GM19238 (cell line): ENCODE measurements at regions not wholly inside any gene's neighbourhood (a gene's known extent, or its start where the extent isn't known, plus 50 kb on each side); places are given as distances from the start of the nearest gene placed in this dataset.
"Not testable (repeated sequence)": the region's sequence is repeated elsewhere in the genome, so short reads cannot be mapped to it uniquely, and the experiment has no call there.

ENCODE experiments used
- DNase-seq: peaks from one replicate; pipeline ENCODE4 v3.0.0; 2011; ENCODE audit warnings: low spot score; ENCODE audit not compliant: insufficient read length

- DNase-seq: no peak
Measured at GRCh38 chr9:38255599-38255998, 136.9 kb upstream of the ALDH1B1 start.

- no peak for DNase-seq
Measured at GRCh38 chr9:38254756-38255155, 137.7 kb upstream of the ALDH1B1 start.

- DNase-seq: no peak
Measured at GRCh38 chr9:38254151-38254550, 138.4 kb upstream of the ALDH1B1 start.

DNA sequence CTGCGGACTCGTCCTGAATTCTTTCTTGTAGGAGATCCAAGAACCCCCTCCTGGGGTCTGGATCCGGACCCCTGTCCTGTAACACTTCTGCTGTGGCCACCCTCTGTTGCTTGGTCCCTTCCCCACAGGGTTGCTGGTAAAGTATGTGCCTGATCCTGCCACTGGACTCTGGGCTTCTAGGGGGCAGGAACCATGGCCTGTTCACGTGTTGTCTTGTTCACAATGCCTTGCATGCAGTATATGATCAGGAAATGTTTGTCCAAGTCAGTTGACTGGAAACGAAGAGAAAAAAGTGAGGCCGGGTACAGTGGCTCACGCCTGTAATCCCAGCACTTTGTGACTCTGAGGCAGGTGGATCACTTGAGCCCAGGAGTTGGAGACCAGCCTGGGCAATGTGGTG, 139.3 kb upstream of the ALDH1B1 start:
- DNase-seq: no peak

- DNase-seq: no peak
Measured at GRCh38 chr9:38251036-38251860, 141.3 kb upstream of the ALDH1B1 start.

DNA sequence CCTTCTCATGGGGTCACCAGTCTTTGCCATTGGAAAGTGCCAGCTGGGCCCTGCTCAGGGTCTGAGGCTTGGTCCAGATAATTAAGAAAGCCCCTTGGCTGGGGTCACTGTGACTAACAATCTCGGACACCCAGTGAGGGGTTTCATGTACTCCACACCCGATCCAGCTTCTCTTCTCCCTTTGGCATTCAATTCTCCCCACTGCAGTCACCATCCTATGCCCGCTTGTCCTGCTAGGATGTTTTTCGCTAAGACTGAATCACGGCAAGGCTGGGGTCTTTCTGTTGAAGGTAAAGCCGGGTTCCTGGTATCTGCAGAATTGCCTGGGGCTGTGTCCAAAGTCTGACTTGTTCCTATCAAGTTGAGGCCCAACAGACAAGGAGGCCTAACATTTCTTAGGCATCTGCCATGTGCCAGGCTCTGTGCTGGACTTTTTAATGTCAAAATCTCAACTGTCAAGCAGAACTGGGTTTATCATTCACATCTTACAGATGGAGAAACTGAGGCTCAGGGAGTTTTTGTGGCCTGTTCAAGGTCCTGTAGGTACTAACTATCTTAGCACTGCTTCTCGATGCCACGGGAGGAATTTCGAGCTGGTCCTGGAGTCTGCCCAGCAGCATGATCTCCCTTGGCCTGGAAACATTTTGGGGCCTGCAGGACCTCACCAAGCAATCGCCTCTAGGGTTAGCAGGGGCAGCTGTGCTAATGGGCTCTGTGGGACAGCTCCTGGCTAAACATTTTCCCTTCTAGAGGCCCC, 142.0 kb upstream of the ALDH1B1 start:
- DNase-seq: no peak

GRCh38 chr9:38249587-38250210, 142.8 kb upstream of the ALDH1B1 start:
- DNase-seq: no peak

- no peak for DNase-seq
Measured at GRCh38 chr9:38249049-38249448, 143.5 kb upstream of the ALDH1B1 start.

DNA sequence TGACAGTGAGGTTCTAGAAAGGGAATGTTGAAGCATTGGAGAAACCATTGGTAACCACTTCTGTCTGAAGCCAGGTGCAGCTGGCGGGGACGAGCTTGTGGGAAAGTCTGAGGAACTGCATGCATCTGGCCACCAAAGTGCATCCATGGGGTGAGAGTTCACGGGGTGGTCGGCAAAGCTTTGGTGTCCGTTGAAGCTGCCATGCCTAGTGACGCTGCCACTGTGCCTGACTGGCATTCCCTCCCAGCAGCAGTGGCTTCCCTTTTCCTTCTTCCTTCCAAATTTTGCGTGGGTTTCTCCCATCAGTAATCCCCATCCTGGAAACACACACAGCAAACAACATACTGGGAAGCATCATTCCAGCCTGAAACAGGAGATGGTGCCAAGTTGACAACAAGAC, 145.7 kb upstream of the ALDH1B1 start:
- DNase-seq: no peak

DNA sequence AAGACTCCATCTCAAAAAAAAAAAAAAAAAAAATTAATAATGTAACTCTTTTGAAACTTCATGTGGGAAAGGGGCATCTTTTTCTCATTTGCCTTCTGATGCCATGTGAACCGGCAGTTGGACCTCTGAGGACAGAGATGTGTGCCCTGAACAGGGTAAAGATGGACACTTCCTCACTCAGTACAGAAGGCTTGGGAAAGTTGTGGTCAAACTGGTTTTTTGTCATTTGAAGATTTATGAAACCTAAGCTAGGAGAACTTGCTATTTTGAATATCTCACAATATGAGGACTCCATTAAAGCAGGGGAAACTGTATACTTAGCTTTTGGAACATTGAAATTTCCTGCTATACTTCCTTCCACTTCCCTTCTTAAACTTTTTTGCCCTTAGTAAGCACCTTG, 147.5 kb upstream of the ALDH1B1 start:
- DNase-seq: no peak

DNA sequence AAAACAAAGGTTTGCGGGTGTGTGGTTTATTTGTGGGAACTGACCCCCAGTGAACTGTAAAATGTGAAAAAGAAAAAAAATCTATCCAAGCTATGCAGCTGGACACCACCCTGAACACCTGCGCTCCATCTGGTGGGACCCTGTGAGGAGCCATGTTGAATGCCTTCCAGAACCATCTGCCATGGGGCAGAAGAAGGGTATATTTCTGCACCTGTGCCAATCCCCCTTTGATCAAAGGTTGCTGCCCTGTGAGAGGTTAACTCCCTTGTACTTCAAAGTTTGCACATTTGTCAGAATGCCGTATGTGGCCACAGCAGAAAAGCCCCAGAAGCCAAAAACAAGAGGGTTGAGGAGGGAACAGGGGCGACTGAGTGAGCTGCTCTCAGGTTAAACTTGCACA, 148.5 kb upstream of the ALDH1B1 start:
- no peak for DNase-seq

GRCh38 chr9:38242151-38242550, 150.4 kb upstream of the ALDH1B1 start:
- not testable (repeated sequence) for DNase-seq

GRCh38 chr9:38240051-38240450, 152.5 kb upstream of the ALDH1B1 start:
- no peak for DNase-seq

GRCh38 chr9:38235244-38235643, 157.3 kb upstream of the ALDH1B1 start:
- no peak for DNase-seq

- no peak for DNase-seq
Measured at GRCh38 chr9:38234479-38235170, 157.9 kb upstream of the ALDH1B1 start.

GRCh38 chr9:38233796-38234355, 158.6 kb upstream of the ALDH1B1 start:
- DNase-seq: no peak

DNA sequence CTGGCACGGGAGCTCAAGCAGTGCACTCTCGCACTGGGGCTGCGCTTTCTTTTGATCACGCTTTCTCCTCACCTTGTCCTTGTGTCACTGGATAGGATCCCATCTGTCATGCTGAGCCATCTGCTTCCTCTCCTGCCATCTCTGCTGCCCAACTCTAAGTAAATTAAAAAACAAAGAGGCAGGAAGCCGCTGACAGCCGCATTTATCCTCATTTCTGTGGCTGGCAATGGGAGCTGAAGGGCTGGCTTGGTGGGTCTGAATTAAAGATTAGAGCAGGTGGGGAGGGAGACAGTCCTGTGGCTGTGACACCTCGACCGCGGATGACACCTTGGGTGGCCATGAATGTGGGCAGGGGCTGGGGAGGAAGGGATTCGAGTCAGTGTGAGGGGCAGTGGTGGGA, 159.2 kb upstream of the ALDH1B1 start:
- no peak for DNase-seq

DNA sequence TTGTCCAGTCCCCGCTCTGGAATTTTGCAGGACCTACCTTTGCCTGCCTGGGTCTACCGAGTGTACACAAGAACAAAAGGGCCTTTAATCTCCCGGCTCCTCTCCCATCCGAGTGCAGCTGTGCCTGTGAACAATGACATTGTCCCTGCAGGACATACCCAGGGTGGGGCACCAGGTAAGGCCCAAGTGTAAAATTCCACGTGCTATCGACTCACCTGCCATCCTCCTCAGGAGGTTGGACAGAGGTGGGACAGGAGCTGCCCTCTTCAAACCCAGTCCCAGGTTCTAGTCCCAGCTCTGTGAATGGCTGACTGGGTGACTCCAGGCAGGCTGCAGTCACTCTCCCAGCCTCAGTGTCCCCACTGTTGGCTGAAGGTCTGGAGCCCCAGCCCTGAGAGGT, 159.6 kb upstream of the ALDH1B1 start:
- DNase-seq: no peak

- no peak for DNase-seq
Measured at GRCh38 chr9:38229504-38230155, 160.6 kb upstream of the SHB start.

GRCh38 chr9:38229104-38229500, 160.1 kb upstream of the SHB start:
- DNase-seq: no peak
